HG03095 (cell line): ENCODE measurements at regions not wholly inside any gene's neighbourhood (a gene's known extent, or its start where the extent isn't known, plus 50 kb on each side); places are given as distances from the start of the nearest gene placed in this dataset.

Source experiments
- ATAC-seq: cut with Tn5 transposase; IDR thresholded peaks from one replicate; pipeline ENCODE4 v1.9.1; 2021; ENCODE audit warnings: moderate library complexity; ENCODE audit not compliant: unreplicated experiment

GRCh38 chr10:3433988-3434387 is 261.4 kb upstream of the PITRM1 start:
- no peak for ATAC-seq

DNA sequence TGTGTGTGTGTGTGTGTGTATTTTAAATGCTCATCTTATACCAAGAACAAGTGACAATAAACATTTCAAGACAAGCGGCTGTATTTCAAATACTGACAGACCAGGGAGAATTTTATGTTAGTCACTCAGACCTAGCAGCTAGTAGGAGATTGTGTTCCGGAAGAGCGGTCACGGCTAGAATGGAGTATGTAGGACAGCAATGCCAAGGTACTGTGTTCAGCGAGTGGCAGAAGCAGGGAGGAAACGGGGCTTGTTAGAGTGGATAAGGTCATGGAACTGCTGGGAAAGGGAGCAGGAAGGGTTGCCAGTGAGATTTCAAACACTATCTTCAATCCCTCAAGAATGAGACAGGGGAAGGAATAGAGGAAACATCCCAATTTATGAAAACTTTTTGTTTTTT is 260.5 kb upstream of the PITRM1 start:
- ATAC-seq, result no peak

DNA sequence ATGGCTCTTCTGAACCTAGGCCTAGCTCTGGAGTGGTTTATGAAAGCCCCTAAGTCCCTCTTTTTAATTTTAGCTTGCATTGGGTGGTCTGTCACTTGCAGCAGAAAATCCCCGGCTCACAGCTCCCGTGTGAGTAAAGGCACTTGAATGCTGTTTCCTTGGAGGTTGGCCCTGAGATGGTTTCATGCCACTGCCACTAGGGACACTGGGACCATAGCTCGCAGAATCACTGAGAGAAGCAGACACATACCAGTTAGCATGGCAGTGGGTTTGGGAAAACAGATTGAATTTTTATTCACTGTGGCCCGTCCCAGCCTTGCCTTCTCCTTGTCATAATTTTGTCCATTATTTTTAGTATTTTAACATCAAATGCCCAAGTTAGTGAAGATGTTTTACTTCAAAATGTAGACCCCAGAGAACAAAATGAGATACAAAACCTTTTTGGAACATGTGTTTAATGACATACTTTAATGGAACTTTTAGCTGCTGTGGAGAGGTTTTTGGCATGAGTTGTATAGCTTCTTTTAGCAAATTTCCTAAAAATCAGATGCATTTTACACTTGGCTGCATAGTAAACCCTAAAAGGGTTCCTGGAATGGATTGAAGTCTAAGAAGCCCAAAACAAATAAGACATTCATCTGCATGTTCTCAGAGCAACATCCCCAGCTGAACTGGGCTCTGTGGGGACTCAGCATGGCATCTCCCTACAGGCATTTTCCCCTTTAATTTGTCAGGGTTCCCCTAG is 259.7 kb upstream of the PITRM1 start:
- ATAC-seq, result no peak

DNA sequence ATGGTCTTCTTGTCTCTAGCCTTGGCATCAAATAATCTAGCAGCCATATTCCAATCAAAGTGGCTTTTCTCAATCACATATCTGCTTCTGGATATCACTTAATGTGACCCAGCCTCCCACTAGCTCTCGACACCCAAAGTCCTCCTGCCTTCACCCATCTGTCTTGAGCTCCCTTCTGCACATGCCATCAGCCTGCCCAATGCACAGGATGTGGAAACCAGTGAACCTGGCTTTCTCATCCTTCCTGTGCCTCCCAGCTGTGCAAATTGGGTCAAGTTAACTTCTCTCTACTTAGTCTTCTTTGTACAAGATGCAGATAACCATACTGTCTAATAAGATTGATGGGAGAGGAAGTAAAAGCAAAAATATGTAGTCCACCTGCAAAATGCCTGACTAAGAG is 257.9 kb upstream of the PITRM1 start:
- no peak for ATAC-seq

GRCh38 chr10:3429676-3430075 is 257.1 kb upstream of the PITRM1 start:
- no peak for ATAC-seq

- ATAC-seq, result no peak
These were observed 256.2 kb upstream of the PITRM1 start for GRCh38 chr10:3428826-3429225.

DNA sequence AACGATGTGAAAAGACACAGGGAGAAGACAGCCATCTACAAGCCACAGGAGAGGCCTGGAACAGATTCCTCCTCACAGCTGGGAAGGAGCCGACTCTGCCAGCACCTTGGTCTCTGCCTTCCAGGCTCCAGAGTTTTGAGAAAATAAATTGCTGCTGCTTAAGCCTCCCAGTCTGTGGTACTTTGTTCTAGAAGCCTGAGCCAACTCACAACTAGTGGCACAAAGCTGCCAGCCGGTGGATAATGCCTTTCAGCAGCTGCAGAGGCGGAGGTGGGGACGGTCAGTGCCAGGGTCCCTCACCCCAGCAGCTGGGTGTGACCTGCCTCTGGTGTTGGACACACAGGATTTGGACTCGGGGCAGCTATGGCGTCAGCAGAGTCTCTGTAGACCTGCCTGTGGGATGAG is 255.4 kb upstream of the PITRM1 start:
- ATAC-seq, result no peak

GRCh38 chr10:3427347-3427746 is 254.8 kb upstream of the PITRM1 start:
- no peak for ATAC-seq

DNA sequence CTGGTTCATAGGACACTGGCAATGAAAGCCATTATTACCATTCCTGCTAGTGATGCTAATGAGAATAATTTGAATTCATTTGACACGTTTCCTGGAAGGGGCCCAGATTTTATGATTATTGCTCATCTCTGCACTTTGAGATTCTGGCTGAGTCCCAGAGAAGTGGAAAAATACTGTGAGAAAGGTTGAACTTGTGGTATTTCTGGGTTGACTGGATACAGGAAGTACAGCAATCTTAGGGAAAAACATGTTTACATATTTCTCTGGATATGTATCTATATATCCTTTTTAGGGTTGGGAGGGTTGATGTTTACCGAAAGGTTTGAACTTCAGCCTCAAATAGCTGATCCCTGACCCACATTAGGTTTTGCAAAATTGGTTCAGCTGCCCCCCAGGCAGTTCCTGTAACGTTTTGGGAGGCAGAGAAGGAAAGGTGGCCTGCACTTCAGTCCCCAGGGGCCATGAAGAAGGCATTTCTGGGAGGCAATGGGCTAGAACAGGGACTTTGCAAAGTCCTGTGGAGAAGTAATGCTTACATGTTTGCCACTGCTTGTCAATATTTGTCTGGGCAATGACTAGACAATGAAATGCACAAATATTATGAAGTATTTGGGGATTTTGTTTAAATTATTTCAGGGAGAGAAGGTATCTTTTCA is 253.7 kb upstream of the PITRM1 start:
- no peak for ATAC-seq

DNA sequence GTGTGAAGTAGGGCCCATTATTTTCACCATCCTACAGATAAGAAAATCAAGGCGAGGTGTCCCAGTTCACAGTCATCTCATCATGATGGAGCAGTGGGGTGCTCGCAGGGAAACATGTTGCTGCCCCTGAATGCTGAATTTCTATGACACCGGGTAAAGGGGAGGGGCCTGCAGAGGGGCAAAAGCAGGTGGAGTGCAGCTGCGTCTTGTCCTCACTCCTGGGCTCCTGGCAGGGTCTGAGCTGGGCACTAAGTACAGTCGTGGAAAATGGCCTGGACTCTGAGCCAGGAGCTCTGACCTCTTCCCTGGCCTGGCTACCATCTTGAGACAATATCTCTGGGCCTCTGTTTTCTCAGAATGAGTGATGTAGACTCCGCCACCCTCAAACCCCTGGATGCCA is 253.1 kb upstream of the PITRM1 start:
- no peak for ATAC-seq

DNA sequence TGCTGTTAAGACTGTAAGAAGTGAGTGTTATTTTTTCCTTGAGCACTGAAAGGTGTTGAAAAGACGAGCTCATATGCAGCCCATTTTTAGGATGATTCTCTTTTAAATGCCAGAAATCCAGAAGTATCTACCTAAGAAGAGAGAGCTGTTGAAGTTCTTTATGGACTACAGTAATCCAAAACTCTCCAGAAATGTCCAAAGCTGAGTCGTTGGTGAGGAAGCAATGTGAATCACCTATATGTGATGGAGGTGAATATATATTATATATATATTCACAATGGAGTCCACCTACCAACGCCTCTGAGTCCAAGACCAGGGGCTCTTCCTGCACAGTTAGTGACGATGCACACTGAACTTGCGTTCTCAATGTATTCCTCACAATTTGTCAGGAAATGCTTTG is 252.7 kb upstream of the PITRM1 start:
- ATAC-seq, result no peak

DNA sequence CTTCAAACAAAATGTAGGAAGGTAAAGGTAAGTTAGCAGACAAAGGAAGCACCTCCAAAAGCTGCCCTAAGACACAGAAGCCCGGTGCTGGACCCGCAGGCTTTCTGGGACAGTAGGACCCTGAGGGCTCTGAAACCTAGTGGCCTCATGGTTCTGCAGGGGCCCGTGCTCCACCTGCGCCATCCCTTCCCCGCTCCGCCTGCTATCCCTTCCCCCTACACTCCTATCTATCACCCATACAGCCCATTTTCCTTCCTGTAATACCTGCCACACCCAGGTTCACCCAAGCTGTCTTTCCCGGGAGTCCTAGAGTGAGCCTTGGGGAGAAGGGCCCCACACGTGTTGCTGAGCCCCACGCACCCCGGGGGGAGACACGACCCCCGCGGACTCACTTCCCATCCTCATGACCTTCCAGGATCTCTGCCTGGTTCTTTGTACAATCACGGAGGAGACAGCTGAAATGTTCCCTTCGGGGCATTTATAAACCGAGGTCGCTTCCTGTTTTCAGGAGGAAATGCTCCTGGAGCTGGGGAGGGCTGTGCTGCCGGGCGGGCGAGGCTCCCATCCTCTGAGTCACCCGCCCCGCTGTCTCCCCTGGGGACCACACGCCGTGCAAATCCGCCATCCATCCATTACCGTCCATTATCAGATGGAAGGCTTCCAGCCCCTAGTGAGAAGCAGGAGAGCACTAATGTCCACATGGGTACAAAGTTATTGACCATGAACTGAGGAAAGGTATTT is 251.7 kb upstream of the PITRM1 start:
- ATAC-seq, result no peak

DNA sequence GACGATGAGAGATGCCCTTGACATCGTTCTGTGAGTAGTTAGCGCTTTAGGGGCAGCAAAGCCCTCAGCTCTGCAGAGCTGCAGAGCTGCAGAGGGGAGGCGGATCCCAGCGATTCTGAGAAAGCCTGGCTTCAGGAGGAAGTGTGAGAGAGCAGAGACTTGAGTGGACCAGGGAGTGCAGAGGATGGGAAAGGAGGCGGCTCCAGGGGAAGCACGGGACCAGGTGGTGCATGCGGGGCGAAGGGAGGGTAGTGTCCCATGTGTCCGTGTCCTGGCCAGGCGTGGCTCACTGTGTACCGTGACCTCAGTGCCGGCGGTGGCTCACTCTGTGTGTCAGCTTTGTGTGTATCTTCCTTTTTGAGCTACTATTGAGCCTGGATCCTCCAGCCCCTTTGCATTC is 250.8 kb upstream of the PITRM1 start:
- no peak for ATAC-seq

DNA sequence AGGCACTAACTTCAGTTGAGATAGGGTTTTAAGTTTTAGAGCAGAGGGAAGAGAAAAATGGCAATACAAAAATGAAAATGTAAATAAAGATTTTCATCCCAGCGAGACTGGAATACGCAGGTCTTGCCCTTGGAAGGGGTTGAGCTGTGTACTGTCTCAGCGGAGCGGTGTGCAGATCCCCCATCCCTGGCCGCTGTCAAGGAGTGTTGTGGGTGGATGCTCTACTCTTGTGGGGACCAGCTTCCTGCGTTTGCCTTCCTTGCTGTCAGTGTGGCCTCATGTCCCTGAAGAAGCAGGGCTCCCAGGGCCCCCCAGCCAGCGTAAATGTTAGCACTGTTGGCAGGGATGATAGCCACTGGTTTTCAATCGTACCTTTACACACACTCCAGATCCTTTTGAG is 249.7 kb upstream of the PITRM1 start:
- ATAC-seq, result no peak

- ATAC-seq, result no peak
These were observed 249.1 kb upstream of the PITRM1 start for GRCh38 chr10:3421537-3422257.

GRCh38 chr10:3420527-3421469 is 248.2 kb upstream of the PITRM1 start:
- ATAC-seq, result no peak

- ATAC-seq, result no peak
These were observed 247.3 kb upstream of the PITRM1 start for GRCh38 chr10:3419719-3420495.

DNA sequence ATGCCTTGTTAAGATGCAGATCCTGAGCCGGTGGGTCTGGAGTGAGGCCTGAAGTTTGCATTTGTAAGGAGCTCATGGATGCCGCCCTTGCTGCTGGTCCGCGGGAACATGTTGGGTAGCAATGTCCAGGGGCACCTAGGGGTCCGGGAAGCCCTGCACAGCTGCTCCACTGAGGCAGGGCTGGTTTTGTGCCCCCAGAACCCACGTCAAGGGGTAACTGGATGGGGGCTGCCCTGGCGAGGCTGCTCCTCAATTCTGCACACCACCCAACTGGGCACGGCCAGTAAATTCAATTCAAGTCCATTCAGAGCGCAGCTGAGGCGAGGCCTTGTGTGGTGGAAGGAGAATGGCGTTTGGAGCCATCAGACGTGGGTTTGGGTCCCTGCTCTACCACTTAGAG is 246.3 kb upstream of the PITRM1 start:
- no peak for ATAC-seq

GRCh38 chr10:3418041-3418754 is 245.6 kb upstream of the PITRM1 start:
- ATAC-seq, result no peak
